Hippocampal formation (tissue), 2 donors: ENCODE measurements at regions not wholly inside any gene's neighbourhood (a gene's known extent, or its start where the extent isn't known, plus 50 kb on each side); places are given as distances from the start of the nearest gene placed in this dataset.

Experiments used
- DNase-seq, 2 donors: peaks; one replicate each; lab custom pipeline; 2025; lab: John Stamatoyannopoulos, UW

DNA sequence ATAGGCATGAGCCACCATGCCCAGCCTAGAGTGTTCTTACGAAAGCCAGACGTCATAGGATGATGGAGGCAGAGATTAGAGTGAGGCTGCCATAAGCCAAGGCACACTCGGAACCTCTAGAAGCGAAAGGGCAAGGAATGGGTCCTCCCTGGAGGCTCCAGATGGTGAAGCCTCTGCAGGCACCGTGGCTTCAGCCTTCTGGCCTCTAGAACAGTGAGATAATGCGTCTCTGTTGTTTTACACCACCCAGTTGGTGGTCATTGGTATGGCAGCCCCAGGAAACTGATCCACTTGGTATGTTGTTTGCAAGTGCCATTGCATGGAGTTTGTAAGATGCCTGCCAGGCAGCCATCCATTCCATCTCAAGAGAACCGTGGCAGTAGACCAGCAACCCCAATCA lies 791.0 kb downstream of the TBC1D22A start:
- DNase-seq = no peak

DNA sequence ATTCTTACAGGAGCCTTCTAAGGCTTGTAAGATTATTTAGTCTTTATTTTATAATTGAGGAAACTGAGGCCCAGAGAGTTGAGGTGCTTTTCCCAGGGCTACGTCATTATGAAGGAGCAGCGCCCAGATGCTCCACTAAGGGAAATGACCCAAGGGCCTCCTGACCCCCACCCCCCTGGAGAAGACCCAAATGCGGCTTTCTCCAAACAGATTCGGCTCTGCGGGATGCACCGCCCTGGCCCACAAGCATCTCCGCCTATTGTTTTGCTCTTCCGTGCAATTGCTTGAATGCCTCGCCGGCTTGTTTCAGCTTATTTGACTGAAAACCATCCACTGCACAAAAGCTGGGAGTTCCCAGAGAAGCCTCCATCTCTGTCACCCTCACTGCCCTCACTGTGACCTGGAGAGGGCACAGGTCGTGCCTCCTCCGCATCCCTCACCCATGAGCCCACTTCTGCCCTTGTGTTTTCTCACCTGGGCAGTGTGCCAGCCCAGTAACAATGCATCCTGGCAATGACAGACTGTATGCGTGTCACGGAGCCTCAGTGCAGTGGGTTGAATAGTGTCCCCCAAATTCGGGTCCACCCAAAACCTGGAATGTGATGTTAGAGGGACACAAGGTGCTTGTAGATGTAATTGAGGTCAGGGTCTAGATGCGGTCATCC lies 790.2 kb downstream of the TBC1D22A start:
- no peak for DNase-seq

DNA sequence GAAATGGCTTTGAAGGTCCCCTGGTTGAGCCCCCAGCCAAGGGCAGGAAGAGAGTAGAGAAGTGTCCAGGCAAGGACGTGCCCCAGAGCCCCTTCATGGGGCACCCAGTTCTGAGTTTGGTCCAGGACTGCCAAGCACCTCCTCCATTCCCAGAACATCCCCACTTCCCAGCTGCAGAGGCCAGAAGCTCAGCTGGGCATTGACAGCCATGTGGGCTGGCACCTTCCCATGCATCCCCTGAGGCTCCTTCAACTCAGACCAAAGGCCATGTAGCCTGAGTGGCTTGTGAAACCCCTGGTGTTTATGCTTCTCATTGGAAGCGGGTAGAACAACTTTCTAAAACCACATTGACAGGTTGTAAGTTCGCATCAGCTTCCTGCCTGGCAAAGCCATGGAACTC lies 789.6 kb downstream of the TBC1D22A start:
- no peak for DNase-seq

DNA sequence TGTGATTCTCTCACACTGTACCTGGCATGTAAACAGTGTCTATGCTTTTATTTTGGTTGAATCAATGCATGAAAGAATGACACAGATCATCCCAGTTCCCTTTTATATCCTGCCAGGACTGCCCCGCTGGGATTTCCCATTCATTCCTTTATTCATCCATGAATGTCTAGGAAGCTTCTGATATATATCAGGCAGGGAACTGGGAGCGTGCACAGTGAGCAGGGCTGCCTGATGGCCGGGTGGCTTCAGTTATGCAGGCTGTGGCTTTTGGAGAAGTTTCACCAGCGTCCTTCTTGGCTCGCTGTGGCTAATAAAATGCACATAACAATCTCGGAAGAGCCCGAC lies 789.0 kb downstream of the TBC1D22A start:
- no peak for DNase-seq

- no peak for DNase-seq
These were observed 788.3 kb downstream of the TBC1D22A start for GRCh38 chr22:47550524-47551430.

DNA sequence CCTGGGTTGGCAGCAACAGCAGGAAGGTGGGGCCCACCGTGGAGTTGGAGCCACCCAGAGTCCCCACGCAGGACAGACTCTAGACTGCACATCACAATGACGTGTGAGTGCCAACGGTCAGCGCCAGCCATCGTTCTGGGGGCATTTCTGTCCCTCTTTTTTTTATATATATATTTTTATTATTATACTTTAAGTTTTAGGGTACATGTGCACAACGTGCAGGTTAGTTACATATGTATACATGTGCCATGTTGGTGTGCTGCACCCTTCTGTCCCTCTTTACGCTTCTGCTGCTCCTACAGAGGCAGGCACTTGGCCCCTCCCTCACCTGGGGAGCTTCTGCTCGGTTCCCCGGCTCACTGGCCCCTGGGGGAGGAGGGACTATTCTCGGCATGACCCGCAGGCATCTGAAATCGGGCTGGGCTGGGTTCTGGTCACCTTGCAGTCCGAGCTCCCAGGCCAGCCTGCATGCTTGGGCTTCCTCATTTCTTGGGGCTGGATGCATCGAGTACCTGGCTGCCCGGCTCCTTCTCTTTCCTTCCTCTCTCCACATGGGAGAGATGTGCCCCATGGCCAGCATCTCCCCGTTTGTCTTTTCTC lies 787.4 kb downstream of the TBC1D22A start:
- DNase-seq = no peak

DNA sequence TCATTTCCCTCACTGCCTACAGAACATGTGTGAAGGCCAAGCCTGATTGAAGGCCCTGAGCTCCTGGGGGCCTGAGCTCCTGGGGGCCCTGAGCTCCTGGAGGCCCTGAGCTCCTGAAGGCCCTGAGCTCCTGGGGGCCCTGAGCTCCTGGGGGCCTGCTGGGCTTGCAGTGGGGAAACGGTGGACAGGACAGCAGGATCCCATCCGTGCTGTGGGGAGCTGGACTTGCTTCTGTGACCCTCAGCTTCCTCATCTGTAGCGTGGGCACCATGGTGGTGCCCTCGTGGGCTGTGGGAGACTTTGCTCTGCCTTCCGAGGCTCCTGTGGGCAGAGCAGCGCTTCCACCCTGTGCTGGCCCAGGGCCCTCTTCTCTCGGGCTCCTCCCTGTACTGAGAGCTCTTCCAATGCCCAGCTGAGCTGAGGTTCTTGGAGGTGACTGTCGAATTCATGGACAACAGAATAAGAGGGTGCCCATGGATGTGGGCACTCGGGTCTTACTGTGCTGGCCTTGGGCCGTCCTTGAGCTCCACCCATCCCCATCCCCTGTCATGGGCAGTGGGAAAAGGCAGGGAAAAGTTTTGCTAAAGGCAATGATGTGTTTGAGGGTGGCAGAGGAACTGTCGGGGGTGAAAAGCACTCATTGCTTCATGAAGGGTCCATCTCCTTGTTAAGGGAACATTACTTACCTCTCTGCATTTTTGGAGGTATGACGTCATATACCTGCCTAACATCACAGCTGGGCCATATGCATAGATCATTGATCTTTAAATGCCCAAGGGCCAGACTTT lies 786.7 kb downstream of the TBC1D22A start:
- DNase-seq = no peak

- no peak for DNase-seq
These were observed 785.6 kb downstream of the TBC1D22A start for GRCh38 chr22:47547881-47548650.

DNA sequence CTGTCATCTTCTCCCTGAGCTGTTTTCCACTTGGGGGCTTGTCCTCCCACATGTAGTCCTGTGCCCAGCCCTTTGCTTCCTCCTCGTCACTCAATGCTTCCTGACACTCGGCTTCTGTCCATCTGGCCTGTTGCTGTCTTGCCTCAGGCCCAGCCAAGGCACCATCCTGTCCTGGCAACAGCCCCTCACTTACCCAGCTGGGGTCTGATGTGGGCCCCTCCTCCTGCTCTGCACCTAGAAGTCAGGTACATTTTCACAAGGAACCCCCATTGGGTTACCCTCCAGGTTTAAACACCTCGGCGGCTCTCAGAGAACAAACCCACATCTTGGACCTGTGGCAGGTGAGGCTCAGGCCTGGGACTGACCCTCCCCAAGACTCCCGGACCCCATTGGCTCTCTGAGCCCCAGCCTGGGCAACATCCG lies 784.8 kb downstream of the TBC1D22A start:
- no peak for DNase-seq

- DNase-seq = no peak
These were observed 782.2 kb downstream of the TBC1D22A start for GRCh38 chr22:47544696-47545095.

- no peak for DNase-seq
These were observed 781.0 kb downstream of the TBC1D22A start for GRCh38 chr22:47543447-47543846.

DNA sequence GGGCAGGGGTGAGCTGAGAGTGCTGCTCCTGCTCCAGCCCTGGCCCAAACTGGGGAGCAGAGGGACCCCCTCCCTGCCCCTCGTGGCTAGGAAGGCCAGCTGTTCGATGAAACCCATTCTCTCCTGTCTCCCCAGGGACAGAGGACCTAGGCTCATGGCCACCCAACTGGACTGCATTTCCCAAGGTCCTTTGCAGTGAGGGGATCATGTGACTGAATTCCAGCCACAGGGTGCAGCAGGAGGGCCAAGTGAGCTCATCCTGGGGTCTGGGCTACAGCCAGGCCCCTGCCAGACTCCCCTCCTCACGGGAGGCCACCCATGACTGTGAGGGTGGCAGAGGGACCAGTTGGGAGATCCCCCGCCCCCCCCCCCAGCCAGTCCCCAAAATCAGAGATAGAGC lies 777.6 kb downstream of the TBC1D22A start:
- DNase-seq = no peak

GRCh38 chr22:47539374-47539773 lies 776.9 kb downstream of the TBC1D22A start:
- DNase-seq = no peak

DNA sequence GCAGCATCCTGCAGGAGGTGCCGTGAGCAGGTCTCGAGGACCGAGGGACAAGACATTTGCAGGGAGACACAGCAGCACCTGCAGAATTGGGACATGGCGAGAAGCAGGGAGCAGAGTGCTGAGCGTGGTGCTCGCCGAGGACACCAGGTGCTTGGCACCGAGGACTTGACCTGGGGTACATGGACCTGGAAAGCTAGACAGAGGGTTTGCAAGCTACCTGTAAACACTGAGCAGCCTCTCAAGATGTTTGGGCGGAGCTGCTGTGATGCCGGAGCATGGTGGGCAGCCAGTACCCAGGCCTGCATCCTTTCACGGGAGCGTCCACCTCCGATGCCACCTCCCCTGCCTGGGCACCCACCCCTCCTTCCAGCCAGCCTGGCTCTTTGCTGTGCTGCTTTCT lies 773.2 kb downstream of the TBC1D22A start:
- DNase-seq = no peak

GRCh38 chr22:47534804-47535410 lies 772.5 kb downstream of the TBC1D22A start:
- no peak for DNase-seq

DNA sequence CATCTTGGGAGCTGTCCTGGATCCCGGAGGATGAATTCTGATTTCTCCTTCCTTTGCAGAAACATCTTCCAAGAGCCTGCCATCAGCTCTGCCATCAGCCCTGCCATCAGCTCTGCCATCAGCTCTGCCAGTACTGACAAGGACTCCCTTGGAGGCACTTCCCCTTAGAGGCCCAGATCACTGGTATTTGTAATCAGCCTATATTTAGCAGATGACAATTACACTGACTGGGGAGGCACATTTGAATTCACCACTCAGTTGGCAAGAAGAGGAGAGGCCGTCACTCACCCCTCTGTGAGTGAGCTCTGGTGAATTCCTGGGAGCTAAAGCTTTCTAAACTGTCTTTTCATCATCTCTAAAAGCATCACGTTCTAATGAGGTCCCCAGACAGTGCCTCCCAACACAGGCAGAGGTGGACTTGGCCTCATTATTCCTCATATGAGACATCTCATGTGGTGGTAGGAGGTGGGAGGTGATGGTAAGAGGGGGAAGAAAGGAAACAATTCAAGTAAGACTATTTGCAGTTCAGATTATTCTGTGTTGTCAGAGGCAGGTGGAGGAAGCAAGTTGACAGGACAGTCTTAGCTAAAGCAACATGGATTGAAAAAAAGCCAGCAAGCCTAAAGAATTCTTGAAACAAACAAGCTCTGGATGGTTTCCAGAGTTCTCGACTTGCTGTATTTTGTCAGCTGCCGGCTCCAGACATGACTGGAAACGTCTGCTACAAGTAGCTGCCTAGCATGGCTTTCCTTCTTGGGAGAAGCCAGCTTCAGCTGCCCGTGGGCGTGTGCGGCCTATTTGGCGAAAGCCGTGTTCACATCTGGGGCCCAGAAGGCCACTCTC lies 771.7 kb downstream of the TBC1D22A start:
- DNase-seq = no peak

DNA sequence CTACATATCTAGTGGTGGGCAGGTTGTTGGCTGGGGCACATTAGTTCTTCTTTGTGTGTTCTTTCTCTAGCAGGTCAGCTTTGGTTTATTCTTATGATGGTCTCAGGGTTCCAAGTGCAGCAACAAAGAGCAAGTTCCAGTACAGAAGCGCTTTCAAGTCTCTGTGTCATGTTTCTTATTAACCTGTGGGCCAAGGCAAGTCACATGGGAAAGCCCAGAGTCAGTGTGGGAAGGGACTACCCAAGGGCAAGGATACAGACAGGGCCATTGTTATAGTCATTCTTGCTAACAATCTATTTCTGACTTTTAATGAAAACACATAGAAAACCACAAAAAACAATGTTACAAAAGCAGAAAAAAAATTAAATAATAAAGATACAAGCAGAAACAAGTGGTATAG lies 754.6 kb downstream of the TBC1D22A start:
- DNase-seq = no peak

DNA sequence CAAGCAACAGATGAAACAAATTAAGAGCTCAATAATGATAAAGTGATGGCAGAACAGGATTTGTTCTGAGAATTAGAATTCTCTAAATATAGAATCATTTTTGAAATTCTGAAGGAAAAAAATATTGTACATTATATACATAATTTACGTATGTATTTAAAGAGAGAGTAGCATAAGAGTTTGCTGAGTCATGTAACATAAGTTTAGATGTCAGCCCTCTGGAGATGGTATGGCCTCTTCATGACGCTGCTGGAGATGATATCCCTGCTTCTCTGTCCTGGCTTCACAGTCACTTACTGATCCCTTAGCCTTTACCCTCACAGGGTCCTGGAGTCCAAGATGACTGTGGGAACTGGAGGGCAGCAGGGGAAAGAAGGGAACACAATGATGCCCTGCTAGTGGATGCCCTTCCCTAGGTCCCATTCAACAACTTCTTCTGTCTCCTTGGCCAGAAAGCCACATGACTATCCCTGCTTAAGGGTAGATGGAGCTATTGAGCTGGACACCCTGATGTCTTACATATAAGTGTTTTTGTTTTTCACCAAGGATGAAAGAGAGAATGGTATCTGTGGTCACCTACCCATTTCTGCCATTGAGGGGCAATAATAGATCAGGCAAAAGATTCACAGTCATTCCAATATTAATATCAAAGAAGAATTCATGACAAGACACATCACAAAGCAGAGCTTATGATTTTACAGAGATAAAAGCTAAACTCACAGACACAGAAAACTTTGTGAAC lies 753.1 kb downstream of the TBC1D22A start:
- no peak for DNase-seq

DNA sequence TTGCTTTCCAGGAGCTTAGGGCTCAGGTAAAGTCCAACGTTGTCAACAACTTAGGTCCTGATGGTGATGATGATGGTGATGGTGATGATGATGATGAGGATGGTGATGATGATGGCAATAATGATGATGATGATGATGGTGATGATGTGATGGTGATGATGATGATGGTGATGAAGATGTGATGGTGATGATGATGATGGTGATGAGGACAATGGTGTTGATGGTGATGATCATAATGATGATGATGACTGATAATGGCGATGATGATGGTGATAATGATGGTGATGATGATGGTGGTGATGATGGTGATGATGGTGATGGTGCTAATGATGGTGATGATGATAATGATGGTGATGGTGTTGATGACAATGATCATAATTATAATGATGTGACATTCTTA lies 750.2 kb downstream of the TBC1D22A start:
- DNase-seq = no peak
